Spleen (tissue), 11 donors: ENCODE measurements at regions not wholly inside any gene's neighbourhood (a gene's known extent, or its start where the extent isn't known, plus 50 kb on each side); places are given as distances from the start of the nearest gene placed in this dataset.

ENCODE experiments used
- DNase-seq: peaks from one replicate; pipeline ENCODE4 v3.0.0-alpha.2; 2020
- H3K27ac ChIP-seq, 8 donors: fragments of 200-600 bp; sonication (generic) in 7 of 8; 1 replicate in 4 of 8; 2 replicates in 4 of 8; pipeline versions ENCODE4 v1.5.0 to v1.8.0; 2016 to 2021; ENCODE audit warnings: inconsistent platforms in 4 of 8, mild to moderate bottlenecking in 4 of 8, moderate library complexity in 1 of 8
- H3K27me3 ChIP-seq, 7 donors: fragments of 200-600 bp; sonication (generic) in 6 of 7; replicated peaks in 1 of 7; 1 replicate in 4 of 7; 2 replicates in 3 of 7; pipeline versions ENCODE4 v1.5.0 to v1.8.0; 2016 to 2021; ENCODE audit warnings: inconsistent platforms in 3 of 7, mild to moderate bottlenecking in 1 of 7
- H3K36me3 ChIP-seq, 6 donors: fragments of 200-600 bp; sonication (generic) in 5 of 6; 1 replicate in 4 of 6; 2 replicates in 2 of 6; pipeline versions ENCODE4 v1.5.0 to v1.8.0; 2016 to 2021; ENCODE audit warnings: inconsistent platforms in 2 of 6
- H3K4me1 ChIP-seq, 6 donors: fragments of 200-600 bp; sonication (generic) in 5 of 6; 1 replicate in 3 of 6; 2 replicates in 3 of 6; pipeline versions ENCODE4 v1.5.0 to v1.8.0; 2016 to 2021; ENCODE audit warnings: inconsistent platforms in 3 of 6
- H3K4me3 ChIP-seq, 8 donors: fragments of 200-600 bp; sonication (generic) in 7 of 8; 1 replicate in 4 of 8; 2 replicates in 4 of 8; pipeline versions ENCODE4 v1.5.0 to v1.8.0; 2016 to 2021; ENCODE audit warnings: inconsistent platforms in 4 of 8, mild to moderate bottlenecking in 4 of 8, moderate library complexity in 2 of 8
- H3K9me3 ChIP-seq, 8 donors: fragments of 200-600 bp; sonication (generic) in 7 of 8; 1 replicate in 4 of 8; 2 replicates in 4 of 8; pipeline versions ENCODE4 v1.5.0 to v1.8.0; 2016 to 2021; ENCODE audit warnings: inconsistent platforms in 4 of 8
- CTCF ChIP-seq, 11 experiments: fragments of 200-600 bp in 7 of 11; fragments of 450-650 bp in 4 of 11; sonication (generic) in 4 of 11; IDR thresholded peaks in 8 of 11; conservative IDR thresholded peaks in 3 of 11; 1 replicate in 7 of 11; 2 replicates in 4 of 11; pipeline versions ENCODE4 v1.4.0 to v1.8.0; 2016 to 2021; ENCODE audit warnings: antibody characterized with exemption in 11 of 11, inconsistent platforms in 4 of 11, mild to moderate bottlenecking in 1 of 11
- POLR2A ChIP-seq, 3 donors: fragments of 450-650 bp; IDR thresholded peaks; one replicate each; pipeline ENCODE4 v1.5.1; 2017; ENCODE audit warnings: antibody characterized with exemption in 3 of 3, mild to moderate bottlenecking in 1 of 3
- POLR2AphosphoS5 ChIP-seq, 3 donors: sonication (generic); formaldehyde crosslinking; IDR thresholded peaks; one replicate each; pipeline ENCODE4 v1.5.1; 2017; ENCODE audit warnings: antibody characterized with exemption in 3 of 3
- WGBS, 5 donors: extraction: QIAGEN DNeasy Blood & Tissue Kit in 3 of 5; methylation state at CpG; one replicate each; pipeline versions ENCODE4 v1.1.5 to v1.1.7; 2013 to 2018; 5-methylcytosine and 5-hydroxymethylcytosine counted together
- intact Hi-C: fragments of 100-400 bp; cut with DNase I; formaldehyde crosslinking; loops from one replicate; pipeline ENCODE4 v1.15.0; 2023; ENCODE audit warnings: low total_unique reads
- donor health status: healthy with polysubstance abuse.
- donor health status: DM: no; HTN: no; CAD: no; lungs with moderate emphysema.
- donor health status: DM: no; HTN: no; CAD: no.
- donor health status: Bipolar disorder and iron deficiency.
- donor health status: healthy.
- donor health status: DM: no; HTN: no; CAD: no.
- donor health status: DM: yes; HTN: yes; CAD: no.

- Histone ChIP-seq H3K27me3 (no peaks in the 10 kb centered on the region), H3K4me3 (peak overlapping the region in 4 of 8 donors; percentile 2 to 39 (median 12)), H3K9me3 (no peaks in the 10 kb centered on the region), H3K27ac (peak overlapping the region; percentile 43 to 83 (median 73)), H3K4me1 (peaks cover 10 to 78% (median 47%) of the 10 kb centered on the region in 6 donors), H3K36me3 (peaks cover 0 to 7% (median 0%) of the 10 kb centered on the region in 6 donors)
- DNase-seq = peak; percentile 80
- intact Hi-C loops = no loop called here
- WGBS, 5 donors = 12 to 31% (median 21%) methylated on average over 4 of the region's 4 CpGs
- TF ChIP-seq POLR2AphosphoS5 (IDR thresholded peaks at IDR 0.05) (peak in 1 of 3 donors; percentile 62), POLR2A (IDR thresholded peaks at IDR 0.05) (peak in 1 of 3 donors; percentile 24), CTCF (IDR thresholded peaks at IDR 0.05 in 8 of 11, conservative IDR thresholded peaks at IDR 0.05 in 3 of 11) (no peak)
Observed at GRCh38 chr13:74026753-74027152, 107.5 kb downstream of the KLF12 start.

GRCh38 chr13:74025369-74025768 is 108.8 kb downstream of the KLF12 start:
- TF ChIP-seq POLR2A (IDR thresholded peaks at IDR 0.05) (no peak), POLR2AphosphoS5 (IDR thresholded peaks at IDR 0.05) (no peak), CTCF (IDR thresholded peaks at IDR 0.05 in 8 of 11, conservative IDR thresholded peaks at IDR 0.05 in 3 of 11) (no peak)
- intact Hi-C loops = no loop called here
- Histone ChIP-seq H3K9me3 (no peaks in the 10 kb centered on the region), H3K27me3 (no peaks in the 10 kb centered on the region), H3K36me3 (peaks cover 0 to 14% (median 0%) of the 10 kb centered on the region in 6 donors), H3K4me3 (peak overlapping the region in 2 of 8 donors; percentile 21 to 39), H3K27ac (peak overlapping the region in 4 of 8 donors; percentile 71 to 83 (median 75)), H3K4me1 (peaks cover 10 to 80% (median 50%) of the 10 kb centered on the region in 6 donors)
- WGBS, 5 donors = 52 to 79% (median 73%) methylated on average over 3 of the region's 3 CpGs
- DNase-seq = no peak

GRCh38 chr13:74024856-74025255 is 109.3 kb downstream of the KLF12 start:
- Histone ChIP-seq H3K4me3 (peak overlapping the region in 1 of 8 donors; percentile 21), H3K27ac (peak overlapping the region in 2 of 8 donors; percentile 74 to 76), H3K27me3 (no peaks in the 10 kb centered on the region), H3K4me1 (peaks cover 10 to 75% (median 48%) of the 10 kb centered on the region in 6 donors), H3K36me3 (peaks cover 0 to 14% (median 0%) of the 10 kb centered on the region in 6 donors), H3K9me3 (no peaks in the 10 kb centered on the region)
- DNase-seq = no peak
- intact Hi-C loops = no loop called here
- TF ChIP-seq POLR2AphosphoS5 (IDR thresholded peaks at IDR 0.05) (no peak), CTCF (IDR thresholded peaks at IDR 0.05 in 8 of 11, conservative IDR thresholded peaks at IDR 0.05 in 3 of 11) (no peak), POLR2A (IDR thresholded peaks at IDR 0.05) (no peak)

GRCh38 chr13:74024314-74024713 is 109.9 kb downstream of the KLF12 start:
- Histone ChIP-seq H3K4me3 (no peak overlapping the region), H3K27ac (no peak overlapping the region), H3K27me3 (no peaks in the 10 kb centered on the region), H3K4me1 (peaks cover 10 to 69% (median 43%) of the 10 kb centered on the region in 6 donors), H3K9me3 (no peaks in the 10 kb centered on the region), H3K36me3 (peaks cover 0 to 14% (median 0%) of the 10 kb centered on the region in 6 donors)
- TF ChIP-seq POLR2AphosphoS5 (IDR thresholded peaks at IDR 0.05) = no peak
- no peak for TF ChIP-seq POLR2A (IDR thresholded peaks at IDR 0.05)
- TF ChIP-seq CTCF (IDR thresholded peaks at IDR 0.05 in 8 of 11, conservative IDR thresholded peaks at IDR 0.05 in 3 of 11) = no peak
- intact Hi-C loops = no loop called here
- WGBS, 5 donors = 64 to 82% (median 78%) methylated on average over 4 of the region's 4 CpGs
- DNase-seq = no peak
